Right ventricle myocardium inferior (tissue), 1 donor: ENCODE measurements at regions not wholly inside any gene's neighbourhood (a gene's known extent, or its start where the extent isn't known, plus 50 kb on each side); places are given as distances from the start of the nearest gene placed in this dataset.

Experiments
- ATAC-seq: fragments of 200-7000 bp; cut with Tn5 transposase; one replicate; pipeline ENCODE4 v1.9.1; 2020; ENCODE audit warnings: mild to moderate bottlenecking, moderate library complexity
- DNase-seq: peaks from one replicate; pipeline ENCODE4 v3.0.0; 2021; ENCODE audit errors: missing footprints
- intact Hi-C: fragments of 100-400 bp; cut with DNase I; formaldehyde crosslinking; loops from one replicate; pipeline ENCODE4 v1.11.0; 2022
- donor health status: DM: no; HTN: yes; CAD: no; lungs with severe emphysema.

DNA sequence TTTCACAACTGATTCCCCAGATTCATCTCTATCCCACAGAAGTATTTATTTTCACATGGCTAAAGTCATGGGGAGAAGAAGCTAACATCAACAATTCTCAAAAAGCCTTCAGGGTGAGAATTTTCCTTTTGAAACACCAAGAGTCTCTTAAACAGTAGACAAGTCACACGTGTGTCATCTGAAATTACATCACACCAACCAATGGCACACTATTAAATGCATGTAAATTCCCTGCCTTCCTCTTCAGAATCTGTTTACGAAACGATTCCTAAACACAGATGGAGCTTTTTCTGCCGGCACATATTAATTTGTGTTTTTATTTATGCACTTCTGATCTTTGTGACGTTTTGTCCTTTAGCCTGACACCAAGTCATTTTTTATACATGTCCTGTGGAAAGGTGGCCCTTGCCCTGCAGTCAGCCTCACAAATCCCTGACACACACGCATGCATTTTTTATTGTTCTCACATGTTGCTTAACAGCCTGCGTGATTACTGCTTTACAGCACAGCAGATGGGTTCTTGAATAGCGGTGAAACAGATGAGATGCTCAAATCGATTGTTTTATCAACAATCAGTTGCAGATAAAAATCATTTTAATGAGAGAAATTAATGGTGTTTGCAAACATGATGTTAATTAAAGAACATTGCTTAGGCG lies 735.9 kb upstream of the TENM3 start:
- DNase-seq: no peak
- no peak for ATAC-seq
- intact Hi-C loops: no loop called here

DNA sequence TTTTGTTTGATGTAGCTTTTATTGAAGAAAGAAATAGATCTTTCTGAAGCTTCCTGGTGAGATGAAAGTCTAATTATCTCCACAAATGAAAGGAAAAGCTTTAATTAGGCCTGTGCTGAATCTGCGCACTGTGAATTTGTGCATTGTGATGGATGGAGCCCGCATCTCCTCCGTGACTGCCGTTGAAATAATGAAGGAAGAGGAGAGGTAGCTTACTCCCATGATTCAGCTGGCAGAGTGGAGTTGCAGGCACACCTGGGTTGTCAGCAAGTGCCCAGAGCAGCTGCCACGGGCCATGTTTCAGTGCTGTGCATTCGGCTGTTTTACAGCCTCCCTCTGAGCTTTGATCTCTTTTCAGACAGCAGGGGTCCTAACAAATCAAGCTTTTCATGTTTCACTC lies 735.3 kb upstream of the TENM3 start:
- intact Hi-C loops: no loop called here
- no peak for DNase-seq
- no peak for ATAC-seq

DNA sequence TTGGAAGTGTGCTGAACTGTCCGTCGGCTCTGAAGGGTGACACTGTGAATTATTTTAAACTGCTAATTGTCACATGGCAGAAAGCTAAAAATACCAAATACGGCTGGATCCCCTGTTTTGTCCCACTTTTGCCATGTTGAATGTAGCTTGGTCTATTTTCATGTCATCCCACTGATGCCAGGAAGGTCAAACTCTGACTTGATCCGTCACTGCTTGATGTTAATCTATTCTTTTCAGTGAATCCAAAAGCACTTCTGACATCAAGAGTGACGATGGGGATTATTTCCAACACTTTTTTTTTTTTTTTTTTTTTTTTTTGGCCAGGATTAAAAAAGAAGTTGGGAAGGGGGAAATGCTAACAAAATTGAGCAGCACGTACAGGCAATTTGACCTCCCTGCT lies 734.6 kb upstream of the TENM3 start:
- no peak for ATAC-seq
- intact Hi-C loops: no loop called here
- DNase-seq: no peak

DNA sequence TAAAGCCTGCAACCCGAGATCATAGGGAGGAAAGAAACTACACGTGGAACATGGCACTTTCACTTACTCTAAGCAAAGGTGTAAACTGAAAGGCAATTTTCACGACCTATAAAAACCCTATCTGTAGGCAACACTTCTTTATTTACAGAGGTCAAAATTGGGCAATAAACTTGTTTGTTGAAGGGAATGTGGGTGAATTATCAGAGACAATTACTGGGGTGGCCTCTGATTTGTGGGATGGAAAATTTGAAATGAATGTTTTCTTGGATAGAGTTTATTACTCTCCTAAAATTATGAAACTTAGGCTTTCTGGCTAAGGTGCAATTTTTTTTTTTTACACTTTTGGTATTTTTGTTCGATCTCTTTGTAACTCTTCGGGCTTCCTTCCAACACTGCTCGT lies 734.1 kb upstream of the TENM3 start:
- intact Hi-C loops: no loop called here
- no peak for DNase-seq
- ATAC-seq: no peak

DNA sequence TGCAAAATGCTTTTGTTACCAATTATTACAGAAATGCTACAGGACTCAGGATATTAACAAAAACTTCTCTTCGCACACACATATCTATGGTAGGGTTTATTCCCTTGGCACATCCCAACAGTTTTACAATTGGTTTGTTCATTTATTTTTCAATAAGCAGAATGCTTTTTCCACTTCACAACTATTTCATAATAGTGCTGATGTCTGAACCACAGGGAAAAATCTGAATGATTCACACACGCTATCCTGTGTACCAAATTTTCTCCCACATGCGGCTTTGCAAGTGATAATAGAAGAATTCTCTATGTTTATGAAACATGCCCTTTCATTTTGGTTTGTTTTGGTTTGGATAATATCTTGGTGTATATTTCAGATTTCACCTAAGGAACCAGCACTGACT lies 725.7 kb upstream of the TENM3 start:
- DNase-seq (no peak), ATAC-seq (no peak)
- intact Hi-C loops: no loop called here

DNA sequence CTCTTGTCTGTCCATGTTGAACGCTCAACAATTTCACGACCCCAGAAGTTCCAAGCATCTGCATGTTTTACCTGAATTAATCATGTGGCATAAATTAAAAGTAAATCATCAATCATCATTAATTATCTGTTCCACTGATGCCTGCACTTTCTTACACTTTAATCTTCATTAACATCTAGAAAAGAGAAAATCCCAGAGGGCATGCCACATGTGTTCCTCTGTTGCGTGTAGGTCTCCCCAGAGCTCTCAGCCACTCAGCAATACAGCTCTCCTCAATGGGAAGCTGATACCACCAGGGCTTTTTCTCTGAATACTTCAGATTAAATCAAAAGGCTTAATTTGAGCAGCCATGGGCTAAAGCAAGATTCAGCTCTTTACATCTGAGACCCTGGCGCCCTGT lies 722.4 kb upstream of the TENM3 start:
- intact Hi-C loops: no loop called here
- ATAC-seq: no peak
- DNase-seq: no peak

DNA sequence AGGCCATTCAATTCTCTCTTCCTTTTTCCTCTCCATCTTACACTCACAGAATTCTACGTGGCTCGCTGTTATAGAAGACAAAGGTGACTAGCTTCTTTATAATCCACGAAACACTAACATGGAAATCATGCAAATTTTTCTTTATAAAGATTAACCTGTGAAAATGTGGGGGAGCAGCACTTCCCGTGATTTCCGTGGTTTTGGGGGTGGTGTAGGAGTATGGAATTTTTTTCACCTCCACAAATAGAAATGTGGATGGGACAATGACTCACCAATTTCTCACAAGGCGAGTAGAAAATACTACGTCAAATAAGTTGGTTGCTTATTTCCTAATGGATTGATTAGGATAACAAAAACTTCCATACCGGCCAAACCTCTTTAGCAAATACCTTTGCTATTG lies 719.2 kb upstream of the TENM3 start:
- intact Hi-C loops: no loop called here
- DNase-seq: no peak
- ATAC-seq: no peak

DNA sequence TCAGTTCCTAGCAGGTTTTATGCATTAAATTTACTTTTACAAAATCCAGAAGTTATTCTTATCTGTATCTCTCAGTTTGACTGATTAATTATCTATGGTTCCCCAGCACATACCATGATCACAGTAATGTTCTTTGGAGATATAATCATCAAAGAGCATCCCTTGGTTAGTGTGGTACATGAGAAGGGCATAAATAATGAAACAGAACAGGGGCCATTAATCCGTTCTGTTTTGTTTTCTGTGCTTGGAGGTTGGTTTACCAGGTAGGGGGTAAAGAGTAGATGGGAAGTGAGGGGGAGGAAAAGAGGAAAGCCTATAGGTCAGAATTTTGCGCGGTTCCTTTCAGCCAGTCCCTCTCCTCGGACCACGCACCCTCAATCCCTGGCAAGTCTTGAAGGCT lies 718.7 kb upstream of the TENM3 start:
- ATAC-seq (no peak), DNase-seq (no peak)
- intact Hi-C loops: no loop called here

DNA sequence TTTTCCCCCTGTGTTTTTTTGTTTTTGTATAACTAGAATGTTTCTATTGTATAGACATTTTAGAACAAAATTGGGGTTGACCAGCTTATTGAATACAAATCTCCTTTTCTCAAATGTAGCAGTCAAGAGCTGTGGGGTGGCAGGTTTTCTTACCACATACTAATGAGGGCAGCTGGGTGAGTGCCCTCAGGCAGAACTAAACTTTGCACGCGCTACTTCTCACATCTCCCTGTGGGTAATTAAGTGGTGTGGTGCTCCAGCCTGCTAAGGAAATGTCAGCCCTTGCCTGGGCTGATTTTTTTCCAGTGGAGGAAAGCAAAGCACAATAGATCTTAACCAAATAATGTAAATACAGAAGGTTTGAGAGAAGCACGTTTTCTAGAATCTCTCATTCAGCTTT lies 717.6 kb upstream of the TENM3 start:
- ATAC-seq: no peak
- intact Hi-C loops: loop anchor here (5.0 kb wide), 1 partner anchor 208 kb away; no protein-coding TSS in a partner anchor

DNA sequence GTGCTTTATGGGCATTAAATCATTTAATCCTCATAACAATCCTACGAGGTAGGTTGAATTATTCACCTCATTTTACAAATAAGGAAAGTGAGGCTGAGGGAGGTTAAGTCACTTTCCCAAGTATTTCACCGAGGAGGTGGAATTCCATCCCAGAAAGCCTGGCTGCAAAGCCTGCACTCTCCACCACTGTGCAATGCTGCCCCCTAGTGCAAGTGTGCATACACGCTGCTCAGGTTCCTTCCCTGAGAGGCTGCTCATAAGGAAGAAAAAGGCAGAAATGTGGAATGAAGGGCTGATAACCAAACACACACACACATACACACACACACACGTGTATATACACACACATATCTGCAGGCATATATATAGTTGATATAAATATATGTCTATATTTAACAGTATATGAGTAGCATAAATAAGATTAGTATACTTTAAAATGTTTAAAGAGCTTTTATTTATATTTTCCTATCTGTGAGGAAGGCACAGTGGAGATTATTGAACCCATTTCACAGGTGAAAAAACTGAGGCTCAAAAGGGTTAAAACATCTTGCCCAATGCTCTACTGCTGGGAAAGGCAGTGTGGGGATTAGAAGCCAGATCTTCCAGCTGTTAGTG lies 714.5 kb upstream of the TENM3 start:
- intact Hi-C loops: loop anchor here (1.0 to 5.0 kb wide), 3 partner anchors 211 to 385 kb away; no protein-coding TSS in a partner anchor
- ATAC-seq: peak; percentile 76
- DNase-seq: no peak

More for the DNA sequence above, 717.6 kb upstream of the TENM3 start:
- DNase-seq: no peak

DNA sequence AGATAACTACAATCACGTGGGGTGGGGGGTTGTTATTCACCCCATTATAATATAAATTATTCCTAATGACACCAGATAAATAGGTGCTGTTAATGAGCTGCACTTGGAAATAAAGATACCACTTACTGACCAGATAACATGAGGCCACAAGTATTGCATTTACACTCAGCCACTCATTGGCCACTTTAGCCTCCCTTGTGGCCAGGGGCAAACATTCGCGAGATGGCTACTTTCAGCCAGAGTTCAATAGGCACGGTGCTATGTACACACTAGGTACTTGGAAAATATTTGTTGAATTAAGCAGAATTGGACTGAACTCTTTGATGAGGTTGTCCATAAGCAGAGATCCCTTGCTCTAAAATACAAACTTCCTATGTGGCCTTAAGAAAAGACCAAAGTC lies 713.7 kb upstream of the TENM3 start:
- ATAC-seq: no peak
- intact Hi-C loops: loop anchor here (5.0 kb wide), 1 partner anchor 212 kb away; no protein-coding TSS in a partner anchor
- no peak for DNase-seq

DNA sequence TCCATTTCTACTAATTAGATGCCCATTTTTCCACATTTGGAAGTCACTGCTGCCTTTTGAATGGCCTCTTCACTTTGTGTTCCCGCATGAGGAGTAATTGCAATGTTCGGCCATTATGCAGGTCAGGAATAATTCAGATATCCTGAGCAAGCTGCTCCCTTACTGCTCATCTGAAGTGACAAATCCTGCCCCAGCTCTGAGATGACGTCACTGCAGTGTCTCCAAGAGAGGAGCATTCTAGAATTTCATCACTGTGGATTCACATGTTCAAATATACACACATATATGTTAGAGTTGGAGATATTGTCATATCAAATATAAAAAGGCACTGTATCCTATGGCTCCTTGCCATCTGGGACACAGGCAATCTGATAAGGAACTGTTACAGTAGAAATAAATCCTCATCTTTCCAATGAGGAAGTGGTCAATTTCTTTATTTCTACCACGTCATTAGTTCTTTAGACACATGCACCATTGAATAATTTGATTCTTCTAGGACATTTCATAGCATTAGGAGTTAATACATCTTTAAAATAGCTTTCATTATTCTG lies 706.9 kb upstream of the TENM3 start:
- DNase-seq (no peak), ATAC-seq (no peak)
- intact Hi-C loops: no loop called here

DNA sequence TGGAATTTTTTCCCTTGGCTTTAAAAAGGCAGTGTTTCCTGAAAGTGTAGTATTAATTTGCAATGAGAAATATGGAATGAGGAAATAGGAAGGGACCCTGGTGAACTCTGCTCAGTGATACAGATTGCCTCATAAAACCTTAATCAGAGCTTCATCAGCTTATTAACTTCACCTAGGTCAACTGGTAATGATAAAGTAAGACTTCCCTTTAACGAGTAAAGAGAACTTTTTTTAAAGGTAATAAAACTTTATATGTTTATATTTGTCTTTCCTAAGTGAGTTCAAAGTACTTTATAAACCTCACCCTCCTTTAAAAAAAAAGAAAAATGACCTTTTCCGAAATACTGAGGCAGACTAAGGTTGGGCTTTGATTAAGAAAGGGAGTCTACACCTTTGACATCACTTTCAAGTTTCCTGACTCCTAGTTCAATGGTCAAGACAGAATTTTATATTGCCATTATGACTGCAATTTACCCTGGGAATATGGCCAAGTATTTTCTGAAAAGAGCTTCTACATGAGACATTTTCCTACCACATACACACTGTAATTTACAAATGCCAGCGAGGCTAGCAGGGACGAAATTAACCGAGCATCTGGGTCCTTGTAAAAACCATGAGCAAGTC lies 706.3 kb upstream of the TENM3 start:
- DNase-seq: no peak
- ATAC-seq: no peak
- intact Hi-C loops: no loop called here

DNA sequence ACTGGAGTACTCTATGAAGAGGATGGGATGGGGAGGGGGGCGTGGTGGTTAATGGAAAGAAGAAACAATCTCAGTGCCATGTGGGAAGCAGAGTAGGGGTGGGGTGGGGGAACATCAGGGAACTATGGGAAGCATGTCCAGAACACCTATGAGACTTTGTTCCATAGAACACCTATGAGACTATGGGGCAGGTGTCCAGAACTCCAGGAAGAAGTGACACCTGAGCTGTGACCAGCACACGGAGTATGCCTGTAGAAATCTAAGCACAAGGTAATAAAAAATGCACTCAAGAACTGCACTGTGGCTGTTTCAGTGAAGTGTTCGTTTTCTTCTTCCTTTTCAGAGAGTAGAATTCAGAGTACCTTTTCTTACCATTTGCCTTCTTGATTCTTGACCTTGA lies 704.8 kb upstream of the TENM3 start:
- DNase-seq: no peak
- no peak for ATAC-seq
- intact Hi-C loops: no loop called here

DNA sequence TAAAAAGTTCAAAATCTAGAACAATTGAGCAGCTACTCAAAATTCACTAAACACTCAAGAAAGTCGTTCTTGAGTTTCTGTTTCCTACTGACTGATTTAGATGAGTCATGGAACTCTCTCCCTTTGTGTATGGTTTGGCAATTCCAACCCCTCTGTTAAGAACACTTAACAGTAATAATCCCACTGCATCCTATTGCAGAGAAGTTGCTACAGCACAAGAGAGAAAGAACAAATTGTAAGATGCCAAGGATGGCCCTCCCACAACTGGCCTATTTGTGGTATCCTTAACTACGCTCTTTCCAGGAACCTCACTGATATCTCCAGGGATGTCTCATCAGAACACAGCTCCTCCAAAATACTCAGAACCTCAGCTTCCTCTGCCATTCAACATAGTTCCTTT lies 701.8 kb upstream of the TENM3 start:
- intact Hi-C loops: no loop called here
- ATAC-seq: no peak
- DNase-seq: no peak

DNA sequence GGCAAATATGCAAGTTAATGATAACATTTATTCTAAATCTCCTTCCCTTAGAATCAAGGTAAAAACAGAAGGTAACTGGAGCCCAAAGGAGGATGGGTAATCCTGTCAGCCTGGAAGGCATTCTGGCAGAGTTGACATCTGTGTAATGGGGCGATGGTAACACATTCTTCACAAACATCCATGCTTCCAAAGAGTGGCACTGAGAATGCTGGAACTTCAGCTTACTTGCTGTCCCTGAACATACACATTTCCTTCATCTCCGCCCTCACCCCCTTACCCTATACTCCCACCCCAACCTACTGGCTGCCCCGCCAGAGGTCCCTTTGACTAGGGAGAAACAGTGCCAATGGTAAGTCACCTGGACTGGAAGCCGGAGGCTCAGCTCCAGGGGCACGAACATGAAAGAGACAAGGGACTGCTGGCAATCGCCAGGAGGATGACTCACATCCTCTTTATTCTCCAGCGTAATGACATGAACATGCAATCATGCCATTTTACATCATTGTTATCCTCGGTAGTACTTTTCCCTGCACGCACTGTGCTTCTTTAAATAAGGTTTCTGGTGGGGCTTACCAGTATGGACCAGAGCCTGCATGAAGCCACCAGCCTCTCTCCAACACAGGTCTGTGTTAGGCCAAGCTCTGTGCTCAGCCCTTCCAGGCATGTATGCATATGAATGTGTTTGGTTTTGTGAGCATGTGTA lies 694.2 kb upstream of the TENM3 start:
- DNase-seq (no peak), ATAC-seq (no peak)
- intact Hi-C loops: no loop called here

DNA sequence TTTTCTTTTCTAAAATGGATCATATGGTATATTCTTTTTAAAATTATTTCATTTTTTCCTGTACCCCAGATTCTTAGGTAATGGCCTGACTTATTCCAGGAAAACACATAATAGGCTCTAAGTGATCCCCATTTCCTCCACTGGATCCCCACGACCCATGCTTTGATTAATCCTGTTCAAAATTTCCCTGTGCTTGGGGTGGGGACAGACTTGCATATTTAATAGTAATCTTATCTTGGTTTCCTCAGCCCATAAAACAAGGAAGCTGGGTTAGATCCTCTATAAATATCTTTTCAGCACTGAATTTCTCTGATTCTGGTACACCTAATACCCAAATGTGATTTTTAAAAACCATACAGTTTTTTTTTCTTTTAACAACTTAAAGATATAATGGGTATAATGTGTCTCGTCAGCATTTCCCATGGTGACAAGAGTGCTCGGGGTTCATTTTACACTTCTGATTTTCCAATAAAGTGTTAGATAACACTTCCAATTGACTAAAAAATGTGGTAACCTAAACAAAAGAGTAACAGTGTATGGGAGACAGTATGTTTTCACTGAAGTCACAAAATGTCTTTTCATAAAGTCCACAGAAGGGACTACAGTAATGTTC lies 693.5 kb upstream of the TENM3 start:
- no peak for ATAC-seq
- intact Hi-C loops: no loop called here
- DNase-seq: no peak

DNA sequence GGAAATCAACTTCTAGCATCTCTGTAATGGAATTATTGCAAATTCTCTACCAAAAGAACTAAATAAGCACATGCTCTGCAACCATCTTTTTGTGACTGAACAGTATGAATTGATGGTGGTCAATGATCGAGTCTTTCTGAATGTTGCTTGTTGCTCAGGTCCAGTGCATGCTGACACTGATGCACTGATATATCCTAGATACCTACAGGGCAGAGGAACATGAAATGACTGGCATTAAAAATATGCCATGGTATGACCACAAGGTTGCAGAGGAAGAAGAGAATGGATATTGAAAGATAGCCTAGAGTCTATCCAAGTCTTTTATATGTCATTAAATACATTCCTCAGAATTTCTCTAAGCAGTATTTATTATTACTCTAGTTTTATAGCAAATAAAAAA lies 692.8 kb upstream of the TENM3 start:
- ATAC-seq (no peak), DNase-seq (no peak)
- intact Hi-C loops: no loop called here

DNA sequence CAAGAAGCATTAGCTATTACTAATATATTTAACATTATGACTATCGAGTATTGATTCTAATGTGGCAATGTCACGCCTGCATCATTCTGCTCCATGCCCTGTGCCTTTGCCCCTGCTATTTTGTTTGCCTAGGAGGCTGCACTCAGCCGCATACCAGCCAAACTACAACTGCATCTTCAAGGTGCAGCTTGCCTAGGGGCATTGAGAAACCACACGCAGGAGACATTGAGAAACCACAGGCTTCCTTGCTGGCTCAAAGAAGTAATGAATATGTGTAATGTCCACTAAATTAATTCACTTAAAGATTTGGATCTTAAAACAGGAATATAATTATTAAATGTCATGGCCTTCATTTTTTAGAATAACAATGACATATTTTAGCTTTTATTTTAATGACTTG lies 683.6 kb upstream of the TENM3 start:
- intact Hi-C loops: no loop called here
- no peak for DNase-seq
- ATAC-seq: no peak
